ENCODE measurements at regions not wholly inside any gene's neighbourhood (a gene's known extent, or its start where the extent isn't known, plus 50 kb on each side); places are given as distances from the start of the nearest gene placed in this dataset.

DNA sequence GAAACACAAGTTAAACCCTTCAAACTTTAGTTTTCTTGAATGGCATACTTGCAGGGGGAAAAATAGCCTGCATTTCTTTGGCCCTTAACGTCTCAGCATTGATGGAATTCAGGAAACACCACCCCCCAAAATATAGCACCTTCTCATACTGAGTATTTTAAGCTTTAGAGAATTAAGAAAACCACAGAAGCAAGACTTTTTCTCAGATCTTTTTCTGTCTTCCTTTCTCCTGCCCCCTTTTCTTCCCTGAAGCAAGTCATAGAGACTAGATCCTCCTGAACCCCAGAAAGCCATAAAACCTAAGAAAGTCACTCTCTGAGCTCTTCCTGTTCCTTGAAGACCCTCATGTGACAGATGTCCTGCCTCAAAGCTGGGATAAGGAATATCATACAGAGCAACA is 1069.9 kb downstream of the EFNA5 start:
- TF ChIP-seq TCF12 (IDR thresholded peaks at IDR 0.05) (no peak), GATA2 (CRISPR knock-in tag; IDR thresholded peaks at IDR 0.05) (no peak), JUND (IDR thresholded peaks at IDR 0.05) (no peak), RAD21 (IDR thresholded peaks at IDR 0.05; ENCODE audit: low read length) (no peak), EZH2phosphoT487 (IDR thresholded peaks at IDR 0.05; ENCODE audit: borderline replicate concordance, low read depth) (no peak), TAF1 (IDR thresholded peaks at IDR 0.05; ENCODE audit: borderline replicate concordance, low read depth, low read length) (no peak), EP300 (IDR thresholded peaks at IDR 0.05; ENCODE audit: borderline replicate concordance in 1 of 2, low read depth in 1 of 2, low read length in 1 of 2) (no peak), TEAD4 (IDR thresholded peaks at IDR 0.05; ENCODE audit: borderline replicate concordance, insufficient read depth) (no peak), YY1 (IDR thresholded peaks at IDR 0.05; ENCODE audit: low read depth) (no peak), RCOR1 (IDR thresholded peaks at IDR 0.05; ENCODE audit: low read length) (no peak)
- TF ChIP-seq, protein P1, sequence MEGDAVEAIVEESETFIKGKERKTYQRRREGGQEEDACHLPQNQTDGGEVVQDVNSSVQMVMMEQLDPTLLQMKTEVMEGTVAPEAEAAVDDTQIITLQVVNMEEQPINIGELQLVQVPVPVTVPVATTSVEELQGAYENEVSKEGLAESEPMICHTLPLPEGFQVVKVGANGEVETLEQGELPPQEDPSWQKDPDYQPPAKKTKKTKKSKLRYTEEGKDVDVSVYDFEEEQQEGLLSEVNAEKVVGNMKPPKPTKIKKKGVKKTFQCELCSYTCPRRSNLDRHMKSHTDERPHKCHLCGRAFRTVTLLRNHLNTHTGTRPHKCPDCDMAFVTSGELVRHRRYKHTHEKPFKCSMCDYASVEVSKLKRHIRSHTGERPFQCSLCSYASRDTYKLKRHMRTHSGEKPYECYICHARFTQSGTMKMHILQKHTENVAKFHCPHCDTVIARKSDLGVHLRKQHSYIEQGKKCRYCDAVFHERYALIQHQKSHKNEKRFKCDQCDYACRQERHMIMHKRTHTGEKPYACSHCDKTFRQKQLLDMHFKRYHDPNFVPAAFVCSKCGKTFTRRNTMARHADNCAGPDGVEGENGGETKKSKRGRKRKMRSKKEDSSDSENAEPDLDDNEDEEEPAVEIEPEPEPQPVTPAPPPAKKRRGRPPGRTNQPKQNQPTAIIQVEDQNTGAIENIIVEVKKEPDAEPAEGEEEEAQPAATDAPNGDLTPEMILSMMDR (IDR thresholded peaks at IDR 0.05), result no peak
- TF ChIP-seq, protein P2, sequence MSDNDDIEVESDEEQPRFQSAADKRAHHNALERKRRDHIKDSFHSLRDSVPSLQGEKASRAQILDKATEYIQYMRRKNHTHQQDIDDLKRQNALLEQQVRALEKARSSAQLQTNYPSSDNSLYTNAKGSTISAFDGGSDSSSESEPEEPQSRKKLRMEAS (IDR thresholded peaks at IDR 0.05; ENCODE audit: low read depth), result no peak
- TF ChIP-seq, protein P3, sequence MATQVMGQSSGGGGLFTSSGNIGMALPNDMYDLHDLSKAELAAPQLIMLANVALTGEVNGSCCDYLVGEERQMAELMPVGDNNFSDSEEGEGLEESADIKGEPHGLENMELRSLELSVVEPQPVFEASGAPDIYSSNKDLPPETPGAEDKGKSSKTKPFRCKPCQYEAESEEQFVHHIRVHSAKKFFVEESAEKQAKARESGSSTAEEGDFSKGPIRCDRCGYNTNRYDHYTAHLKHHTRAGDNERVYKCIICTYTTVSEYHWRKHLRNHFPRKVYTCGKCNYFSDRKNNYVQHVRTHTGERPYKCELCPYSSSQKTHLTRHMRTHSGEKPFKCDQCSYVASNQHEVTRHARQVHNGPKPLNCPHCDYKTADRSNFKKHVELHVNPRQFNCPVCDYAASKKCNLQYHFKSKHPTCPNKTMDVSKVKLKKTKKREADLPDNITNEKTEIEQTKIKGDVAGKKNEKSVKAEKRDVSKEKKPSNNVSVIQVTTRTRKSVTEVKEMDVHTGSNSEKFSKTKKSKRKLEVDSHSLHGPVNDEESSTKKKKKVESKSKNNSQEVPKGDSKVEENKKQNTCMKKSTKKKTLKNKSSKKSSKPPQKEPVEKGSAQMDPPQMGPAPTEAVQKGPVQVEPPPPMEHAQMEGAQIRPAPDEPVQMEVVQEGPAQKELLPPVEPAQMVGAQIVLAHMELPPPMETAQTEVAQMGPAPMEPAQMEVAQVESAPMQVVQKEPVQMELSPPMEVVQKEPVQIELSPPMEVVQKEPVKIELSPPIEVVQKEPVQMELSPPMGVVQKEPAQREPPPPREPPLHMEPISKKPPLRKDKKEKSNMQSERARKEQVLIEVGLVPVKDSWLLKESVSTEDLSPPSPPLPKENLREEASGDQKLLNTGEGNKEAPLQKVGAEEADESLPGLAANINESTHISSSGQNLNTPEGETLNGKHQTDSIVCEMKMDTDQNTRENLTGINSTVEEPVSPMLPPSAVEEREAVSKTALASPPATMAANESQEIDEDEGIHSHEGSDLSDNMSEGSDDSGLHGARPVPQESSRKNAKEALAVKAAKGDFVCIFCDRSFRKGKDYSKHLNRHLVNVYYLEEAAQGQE (IDR thresholded peaks at IDR 0.05; ENCODE audit: low read depth, low read length), result no peak
